Fibroblast of lung (primary cell): ENCODE measurements at regions not wholly inside any gene's neighbourhood (a gene's known extent, or its start where the extent isn't known, plus 50 kb on each side); places are given as distances from the start of the nearest gene placed in this dataset.

ENCODE experiments used
- DNase-seq, 2 donors: peaks; one replicate each; pipeline versions ENCODE4 v3.0.0 to v3.0.0-alpha.2; 2010; ENCODE audit warnings: low read depth in 2 of 2
- H2AFZ ChIP-seq: 2 replicates; pipeline ENCODE4 v1.5.1; 2012; ENCODE audit warnings: low read length, control low read depth, inconsistent platforms
- H3K27ac ChIP-seq: 2 replicates; pipeline ENCODE4 v1.5.1; 2011; ENCODE audit warnings: low read length, control low read depth; ENCODE audit not compliant: insufficient read depth
- H3K27me3 ChIP-seq: 2 replicates; pipeline ENCODE4 v1.5.1; 2011; ENCODE audit warnings: mild to moderate bottlenecking, low read length; ENCODE audit not compliant: control insufficient read depth, insufficient read depth
- H3K36me3 ChIP-seq: 2 replicates; pipeline ENCODE4 v1.5.1; 2011; ENCODE audit warnings: low read length; ENCODE audit not compliant: control insufficient read depth, insufficient read depth
- H3K4me1 ChIP-seq: 2 replicates; pipeline ENCODE4 v1.5.1; 2011; ENCODE audit warnings: low read length; ENCODE audit not compliant: control insufficient read depth, insufficient read depth; ENCODE audit errors: extremely low read depth
- H3K4me2 ChIP-seq: 2 replicates; pipeline ENCODE4 v1.5.1; 2011; ENCODE audit warnings: low read length, control low read depth; ENCODE audit not compliant: insufficient read depth; ENCODE audit errors: extremely low read depth
- H3K4me3 ChIP-seq, 4 experiments: fragments of 200-600 bp in 1 of 4; sonication (generic) in 1 of 4; replicated peaks in 1 of 4; 2 replicates each; pipeline ENCODE4 v1.5.1; 2011 to 2016; ENCODE audit warnings: low read length in 4 of 4, low read depth in 3 of 4, mild to moderate bottlenecking in 3 of 4, control low read depth in 2 of 4, inconsistent platforms in 1 of 4, mixed read lengths in 1 of 4; ENCODE audit not compliant: insufficient read depth in 1 of 4; ENCODE audit errors: control extremely low read depth in 1 of 4
- H3K79me2 ChIP-seq: 2 replicates; pipeline ENCODE4 v1.5.1; 2012; ENCODE audit warnings: mild to moderate bottlenecking, low read length, inconsistent platforms; ENCODE audit not compliant: control insufficient read depth, insufficient read depth
- H3K9ac ChIP-seq: 2 replicates; pipeline ENCODE4 v1.5.1; 2011; ENCODE audit warnings: mild to moderate bottlenecking, low read length, control low read depth; ENCODE audit not compliant: insufficient read depth
- H3K9me3 ChIP-seq: 2 replicates; pipeline ENCODE4 v1.5.1; 2012; ENCODE audit warnings: low read depth, low read length; ENCODE audit not compliant: control insufficient read depth, insufficient read depth
- H4K20me1 ChIP-seq: 2 replicates; pipeline ENCODE4 v1.5.1; 2011; ENCODE audit warnings: low read length; ENCODE audit not compliant: control insufficient read depth, insufficient read depth; ENCODE audit errors: extremely low read depth
- EZH2 ChIP-seq: IDR thresholded peaks from 2 replicates; pipeline ENCODE4 v1.5.1; 2012; ENCODE audit warnings: low read length, control low read depth, mild to moderate bottlenecking; ENCODE audit errors: missing control alignments
- TF ChIP-seq, protein P1 (sequence below), 2 donors: IDR thresholded peaks in 1 of 2; conservative IDR thresholded peaks in 1 of 2; 1 replicate in 1 of 2; 2 replicates in 1 of 2; pipeline ENCODE4 v1.5.1; 2011 to 2012; ENCODE audit warnings: low read length in 2 of 2, control low read depth in 1 of 2, inconsistent platforms in 1 of 2, low read depth in 1 of 2, mild to moderate bottlenecking in 1 of 2

DNA sequence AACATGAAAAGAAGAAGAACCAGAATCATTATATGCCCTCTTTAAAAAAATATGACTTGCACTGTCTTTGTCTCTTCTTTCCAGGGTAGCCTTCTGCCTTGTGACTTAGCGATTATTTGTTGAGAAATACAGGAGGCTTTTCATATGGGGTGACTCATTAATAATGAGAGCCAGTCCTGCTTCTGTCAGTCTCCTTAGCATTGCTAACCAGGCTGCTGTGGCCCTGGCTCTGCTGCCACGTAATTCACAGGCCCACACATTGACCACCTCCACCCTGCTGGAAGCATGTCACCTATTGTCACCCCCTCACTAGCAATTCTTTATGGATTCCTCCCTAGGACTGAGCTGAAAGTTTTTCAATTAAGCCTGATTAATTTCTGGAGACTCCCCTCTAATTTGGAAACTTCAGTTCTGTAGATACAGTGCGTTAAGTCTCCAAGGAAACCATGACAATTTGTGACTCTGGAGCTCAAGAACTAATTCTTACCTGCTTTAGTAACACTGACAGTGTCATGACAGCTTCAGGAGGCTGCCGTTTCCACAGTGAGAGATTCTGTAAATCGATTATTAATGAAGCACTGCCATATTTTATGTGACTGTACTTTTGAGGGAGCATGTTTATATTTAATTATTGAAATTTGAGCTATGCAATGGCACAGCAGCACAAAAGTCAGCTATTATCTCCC lies 267.9 kb upstream of the SP8 start:
- no peak overlapping the region for H3K27ac ChIP-seq
- no peaks in the 10 kb centered on the region for H3K27me3 ChIP-seq
- no peak overlapping the region for H3K4me3 ChIP-seq
- no peaks in the 10 kb centered on the region for H3K9me3 ChIP-seq
- no peaks in the 10 kb centered on the region for H3K36me3 ChIP-seq
- H3K4me2 ChIP-seq: no peak overlapping the region
- no peak overlapping the region for H2AFZ ChIP-seq
- H3K9ac ChIP-seq: no peak overlapping the region
- TF ChIP-seq, protein P1, sequence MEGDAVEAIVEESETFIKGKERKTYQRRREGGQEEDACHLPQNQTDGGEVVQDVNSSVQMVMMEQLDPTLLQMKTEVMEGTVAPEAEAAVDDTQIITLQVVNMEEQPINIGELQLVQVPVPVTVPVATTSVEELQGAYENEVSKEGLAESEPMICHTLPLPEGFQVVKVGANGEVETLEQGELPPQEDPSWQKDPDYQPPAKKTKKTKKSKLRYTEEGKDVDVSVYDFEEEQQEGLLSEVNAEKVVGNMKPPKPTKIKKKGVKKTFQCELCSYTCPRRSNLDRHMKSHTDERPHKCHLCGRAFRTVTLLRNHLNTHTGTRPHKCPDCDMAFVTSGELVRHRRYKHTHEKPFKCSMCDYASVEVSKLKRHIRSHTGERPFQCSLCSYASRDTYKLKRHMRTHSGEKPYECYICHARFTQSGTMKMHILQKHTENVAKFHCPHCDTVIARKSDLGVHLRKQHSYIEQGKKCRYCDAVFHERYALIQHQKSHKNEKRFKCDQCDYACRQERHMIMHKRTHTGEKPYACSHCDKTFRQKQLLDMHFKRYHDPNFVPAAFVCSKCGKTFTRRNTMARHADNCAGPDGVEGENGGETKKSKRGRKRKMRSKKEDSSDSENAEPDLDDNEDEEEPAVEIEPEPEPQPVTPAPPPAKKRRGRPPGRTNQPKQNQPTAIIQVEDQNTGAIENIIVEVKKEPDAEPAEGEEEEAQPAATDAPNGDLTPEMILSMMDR (conservative IDR thresholded peaks at IDR 0.05 in 1 of 2, IDR thresholded peaks at IDR 0.05 in 1 of 2; ENCODE audit: low read depth in 1 of 2, low read length in 2 of 2): no peak
- TF ChIP-seq EZH2: no peak
- H4K20me1 ChIP-seq: no peaks in the 10 kb centered on the region
- DNase-seq: no peak
- no peaks in the 10 kb centered on the region for H3K79me2 ChIP-seq
- H3K4me1 ChIP-seq: no peaks in the 10 kb centered on the region

- Histone ChIP-seq H3K4me1 (no peaks in the 10 kb centered on the region), H3K27ac (no peak overlapping the region), H4K20me1 (no peaks in the 10 kb centered on the region), H3K27me3 (no peaks in the 10 kb centered on the region), H3K79me2 (no peaks in the 10 kb centered on the region), H3K36me3 (no peaks in the 10 kb centered on the region), H3K4me2 (no peak overlapping the region), H2AFZ (no peak overlapping the region), H3K9me3 (no peaks in the 10 kb centered on the region), H3K9ac (no peak overlapping the region), H3K4me3 (no peak overlapping the region)
- no peak for TF ChIP-seq EZH2
- TF ChIP-seq, protein P1 (conservative IDR thresholded peaks at IDR 0.05 in 1 of 2, IDR thresholded peaks at IDR 0.05 in 1 of 2; ENCODE audit: low read depth in 1 of 2, low read length in 2 of 2): no peak
- DNase-seq: no peak
Measured at GRCh38 chr7:21059069-21059468, 272.4 kb upstream of the SP8 start.

GRCh38 chr7:21063106-21063505 lies 276.4 kb upstream of the SP8 start:
- H4K20me1 ChIP-seq: no peaks in the 10 kb centered on the region
- H2AFZ ChIP-seq: no peak overlapping the region
- no peaks in the 10 kb centered on the region for H3K9me3 ChIP-seq
- no peak for DNase-seq
- no peak overlapping the region for H3K4me3 ChIP-seq
- no peaks in the 10 kb centered on the region for H3K4me1 ChIP-seq
- H3K27me3 ChIP-seq: no peaks in the 10 kb centered on the region
- no peak overlapping the region for H3K9ac ChIP-seq
- no peak for TF ChIP-seq EZH2
- TF ChIP-seq, protein P1 (conservative IDR thresholded peaks at IDR 0.05 in 1 of 2, IDR thresholded peaks at IDR 0.05 in 1 of 2; ENCODE audit: low read depth in 1 of 2, low read length in 2 of 2): no peak
- H3K36me3 ChIP-seq: no peaks in the 10 kb centered on the region
- no peak overlapping the region for H3K4me2 ChIP-seq
- H3K79me2 ChIP-seq: no peaks in the 10 kb centered on the region
- no peak overlapping the region for H3K27ac ChIP-seq
